NCI-H2196 treated with DMSO at 0.1 percent for 48 hours (cell line): ENCODE measurements at regions not wholly inside any gene's neighbourhood (a gene's known extent, or its start where the extent isn't known, plus 50 kb on each side); places are given as distances from the start of the nearest gene placed in this dataset.
"Not testable (repeated sequence)": the region's sequence is repeated elsewhere in the genome, so short reads cannot be mapped to it uniquely, and the experiment has no call there.

Experiments used
- DNase-seq: peaks from one replicate; lab custom pipeline; 2025; ENCODE audit not compliant: unreplicated experiment; lab: John Stamatoyannopoulos, UW

GRCh38 chr1:87398641-87399040 is 70.0 kb downstream of the LMO4 start:
- DNase-seq, result no peak

- DNase-seq, result peak; percentile 81
Observed at GRCh38 chr1:87399264-87399663, 70.6 kb downstream of the LMO4 start.

- peak; percentile 78 for DNase-seq
Observed at GRCh38 chr1:87399701-87400100, 71.0 kb downstream of the LMO4 start.

- no peak for DNase-seq
Observed at GRCh38 chr1:87400813-87401212, 72.1 kb downstream of the LMO4 start.

GRCh38 chr1:87402241-87403002 is 73.7 kb downstream of the LMO4 start:
- no peak for DNase-seq

GRCh38 chr1:87403061-87403820 is 74.6 kb downstream of the LMO4 start:
- DNase-seq, result no peak

- DNase-seq, result no peak
Observed at GRCh38 chr1:87404296-87404695, 75.6 kb downstream of the LMO4 start.

- DNase-seq, result no peak
Observed at GRCh38 chr1:87408665-87409248, 80.1 kb downstream of the LMO4 start.

- DNase-seq, result peak; percentile 45
Observed at GRCh38 chr1:87410776-87411480, 82.2 kb downstream of the LMO4 start.

GRCh38 chr1:87413846-87414245 is 85.2 kb downstream of the LMO4 start:
- DNase-seq, result not testable (repeated sequence)

GRCh38 chr1:87418048-87418447 is 89.4 kb downstream of the LMO4 start:
- no peak for DNase-seq

GRCh38 chr1:87421809-87422208 is 93.1 kb downstream of the LMO4 start:
- DNase-seq, result no peak

GRCh38 chr1:87424541-87424940 is 95.9 kb downstream of the LMO4 start:
- DNase-seq, result no peak

- no peak for DNase-seq
Observed at GRCh38 chr1:87426463-87427249, 98.0 kb downstream of the LMO4 start.

- no peak for DNase-seq
Observed at GRCh38 chr1:87428367-87428766, 99.7 kb downstream of the LMO4 start.

GRCh38 chr1:87428883-87429282 is 100.2 kb downstream of the LMO4 start:
- DNase-seq, result no peak

GRCh38 chr1:87432685-87433084 is 104.0 kb downstream of the LMO4 start:
- DNase-seq, result no peak

GRCh38 chr1:87433101-87433500 is 104.4 kb downstream of the LMO4 start:
- DNase-seq, result not testable (repeated sequence)

GRCh38 chr1:87435484-87435883 is 106.8 kb downstream of the LMO4 start:
- DNase-seq, result no peak

- not testable (repeated sequence) for DNase-seq
Observed at GRCh38 chr1:87436115-87436514, 107.4 kb downstream of the LMO4 start.

GRCh38 chr1:87436534-87436933 is 107.9 kb downstream of the LMO4 start:
- DNase-seq, result no peak
